ENCODE measurements at regions not wholly inside any gene's neighbourhood (a gene's known extent, or its start where the extent isn't known, plus 50 kb on each side); places are given as distances from the start of the nearest gene placed in this dataset.

DNA sequence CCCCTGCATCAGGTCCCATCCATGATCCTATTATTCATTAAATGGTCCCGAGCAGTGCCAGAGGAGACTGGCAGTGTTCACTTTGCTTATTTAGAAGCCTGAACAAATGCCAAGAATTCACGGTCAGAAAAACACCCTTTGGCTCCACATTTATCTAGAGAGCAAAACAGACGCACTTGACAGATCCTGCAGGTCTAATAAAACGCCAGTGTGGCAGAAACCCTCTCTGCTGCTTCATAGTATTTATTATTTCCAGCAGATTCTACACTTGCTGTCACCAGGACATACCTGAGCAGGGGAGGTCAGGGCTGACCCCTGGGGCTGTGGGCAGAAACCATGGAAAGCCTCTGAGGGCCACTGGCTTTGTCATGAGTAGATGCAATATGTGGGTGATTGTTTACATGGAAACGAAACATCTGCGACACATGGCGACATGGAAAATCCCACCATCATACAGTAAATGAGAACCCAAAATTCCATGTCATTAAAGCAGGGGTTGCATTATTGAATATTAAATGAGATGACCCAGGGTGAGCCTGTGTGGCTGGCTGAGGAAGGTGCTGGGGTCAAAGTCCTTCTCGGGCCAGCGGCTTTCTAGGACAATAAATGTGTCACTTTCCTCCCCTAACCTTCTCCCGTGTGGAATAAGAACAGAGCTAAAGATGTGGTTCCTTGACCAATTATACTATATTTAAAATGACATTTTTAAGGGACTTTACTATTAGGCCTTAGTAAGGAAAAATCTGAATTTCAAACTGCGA lies 205.9 kb upstream of the SVIL start:
- DNase-seq (no peak), ATAC-seq (no peak)
- Mint-ChIP-seq H3K4me1 (peaks cover 0 to 3% (median 0%) of the 10 kb centered on the region in 4 donors), H3K27me3 (peaks cover 0 to 10% (median 1%) of the 10 kb centered on the region in 5 donors), H3K9me3 (peaks cover 0 to 8% (median 0%) of the 10 kb centered on the region in 9 donors), H3K27ac (no peak overlapping the region), H3K4me3 (no peak overlapping the region), H3K36me3 (peaks cover 0 to 6% (median 0%) of the 10 kb centered on the region in 3 donors)
- POLR2A ChIA-PET: no interaction called here

DNA sequence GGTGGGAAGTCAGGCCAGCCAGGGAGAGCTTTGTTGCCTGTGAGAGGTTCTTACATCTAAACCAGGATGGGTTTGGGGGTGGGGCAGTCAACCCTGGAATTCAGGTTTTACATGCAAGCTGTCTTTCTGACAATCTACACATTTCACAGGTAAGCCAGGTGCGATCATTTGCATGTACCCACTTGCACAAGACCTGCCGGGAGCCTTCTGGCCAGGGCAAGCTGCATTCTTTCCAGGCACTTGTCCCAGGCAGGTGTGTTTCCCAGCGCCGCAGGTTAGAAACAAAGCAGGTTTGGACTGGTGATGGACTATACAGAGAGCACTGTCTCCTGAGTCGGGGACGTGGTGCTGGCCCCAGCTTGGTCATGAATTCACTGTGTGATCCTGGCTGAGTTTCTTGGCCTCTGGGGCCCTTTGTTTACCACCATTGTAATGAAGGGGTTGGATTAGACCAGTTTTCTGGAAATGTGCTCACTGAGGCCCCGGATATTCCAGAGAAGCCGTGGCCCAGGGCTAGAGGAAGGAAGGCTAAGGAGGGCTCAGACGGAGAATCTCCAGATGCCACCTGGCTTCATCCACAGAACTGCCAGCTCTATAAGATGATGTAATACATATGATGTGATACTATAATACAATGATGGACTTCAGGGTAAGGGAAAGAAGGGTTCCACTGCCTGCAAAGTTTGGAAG lies 205.2 kb upstream of the SVIL start:
- H3K4me1 Mint-ChIP-seq: peaks cover 0 to 3% (median 0%) of the 10 kb centered on the region in 4 donors
- ATAC-seq (no peak), DNase-seq (no peak)
- peaks cover 0 to 5% (median 0%) of the 10 kb centered on the region in 9 donors for H3K9me3 Mint-ChIP-seq
- peaks cover 0 to 4% (median 1%) of the 10 kb centered on the region in 5 donors for H3K27me3 Mint-ChIP-seq
- H3K4me3 Mint-ChIP-seq: no peak overlapping the region
- H3K27ac Mint-ChIP-seq: no peak overlapping the region
- POLR2A ChIA-PET: no interaction called here
- no peaks in the 10 kb centered on the region for H3K36me3 Mint-ChIP-seq

- Mint-ChIP-seq H3K27me3 (peaks cover 0 to 6% (median 1%) of the 10 kb centered on the region in 5 donors), H3K9me3 (no peaks in the 10 kb centered on the region), H3K4me3 (no peak overlapping the region), H3K27ac (no peak overlapping the region), H3K4me1 (peaks cover 0 to 3% (median 0%) of the 10 kb centered on the region in 4 donors), H3K36me3 (no peaks in the 10 kb centered on the region)
- no peak for ATAC-seq
- POLR2A ChIA-PET: no interaction called here
- DNase-seq: no peak
Measured at GRCh38 chr10:29838539-29838938, 203.8 kb upstream of the SVIL start.

GRCh38 chr10:29837586-29837985 lies 202.8 kb upstream of the SVIL start:
- no peak for DNase-seq
- no peak for ATAC-seq
- peaks cover 0 to 6% (median 1%) of the 10 kb centered on the region in 5 donors for H3K27me3 Mint-ChIP-seq
- H3K36me3 Mint-ChIP-seq: no peaks in the 10 kb centered on the region
- H3K4me3 Mint-ChIP-seq: no peak overlapping the region
- peaks cover 0 to 3% (median 0%) of the 10 kb centered on the region in 4 donors for H3K4me1 Mint-ChIP-seq
- H3K27ac Mint-ChIP-seq: no peak overlapping the region
- POLR2A ChIA-PET: no interaction called here
- no peaks in the 10 kb centered on the region for H3K9me3 Mint-ChIP-seq

DNA sequence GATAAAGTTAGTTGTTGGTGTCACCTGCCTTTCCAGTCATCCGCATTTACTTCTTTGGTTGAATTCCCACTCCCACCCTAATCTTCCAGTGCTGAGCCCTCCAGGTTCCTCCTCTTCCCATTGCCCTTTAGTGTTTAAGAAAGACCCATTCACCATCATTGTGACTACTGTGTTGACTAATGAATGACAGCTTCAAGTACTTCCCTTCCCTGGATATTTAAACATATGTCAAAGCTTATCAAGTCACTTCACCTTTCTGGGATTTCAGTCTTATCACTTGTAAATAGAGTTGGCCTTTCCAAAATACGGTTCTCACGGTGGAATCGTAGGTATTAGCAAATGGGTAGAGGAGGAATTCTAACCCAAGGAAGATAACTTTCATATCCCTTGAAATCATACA lies 201.6 kb upstream of the SVIL start:
- Mint-ChIP-seq H3K36me3 (peaks cover 0 to 4% (median 0%) of the 10 kb centered on the region in 3 donors), H3K27ac (no peak overlapping the region), H3K27me3 (peaks cover 0 to 10% (median 1%) of the 10 kb centered on the region in 5 donors), H3K4me3 (no peak overlapping the region), H3K4me1 (peaks cover 0 to 3% (median 0%) of the 10 kb centered on the region in 4 donors), H3K9me3 (peaks cover 0 to 4% (median 0%) of the 10 kb centered on the region in 9 donors)
- no peak for DNase-seq
- no peak for ATAC-seq
- POLR2A ChIA-PET: no interaction called here

DNA sequence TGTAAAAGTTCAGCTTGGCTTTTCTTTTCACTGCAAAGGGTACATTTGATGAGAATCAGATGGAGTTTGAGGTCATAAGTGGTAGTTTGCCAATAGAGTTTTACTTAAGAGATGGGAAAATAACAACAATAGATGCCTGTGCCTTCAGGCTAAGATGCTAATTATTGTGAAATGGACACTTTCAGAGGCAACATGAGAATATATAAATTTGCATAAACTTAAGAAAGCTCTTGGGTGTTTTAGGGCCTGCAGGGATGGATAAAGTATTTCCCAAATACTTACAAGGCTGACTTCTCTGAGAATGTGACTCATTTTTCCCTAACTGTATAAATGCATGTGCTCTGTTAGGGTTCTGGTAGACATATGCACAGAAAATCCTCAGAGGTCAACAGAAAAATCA lies 200.3 kb upstream of the SVIL start:
- Mint-ChIP-seq H3K27me3 (peaks cover 0 to 10% (median 1%) of the 10 kb centered on the region in 5 donors), H3K9me3 (peaks cover 0 to 17% (median 0%) of the 10 kb centered on the region in 9 donors), H3K4me3 (no peak overlapping the region), H3K27ac (no peak overlapping the region), H3K36me3 (peaks cover 0 to 4% (median 0%) of the 10 kb centered on the region in 3 donors), H3K4me1 (peaks cover 0 to 3% (median 0%) of the 10 kb centered on the region in 4 donors)
- DNase-seq: no peak
- POLR2A ChIA-PET: no interaction called here
- ATAC-seq: no peak

DNA sequence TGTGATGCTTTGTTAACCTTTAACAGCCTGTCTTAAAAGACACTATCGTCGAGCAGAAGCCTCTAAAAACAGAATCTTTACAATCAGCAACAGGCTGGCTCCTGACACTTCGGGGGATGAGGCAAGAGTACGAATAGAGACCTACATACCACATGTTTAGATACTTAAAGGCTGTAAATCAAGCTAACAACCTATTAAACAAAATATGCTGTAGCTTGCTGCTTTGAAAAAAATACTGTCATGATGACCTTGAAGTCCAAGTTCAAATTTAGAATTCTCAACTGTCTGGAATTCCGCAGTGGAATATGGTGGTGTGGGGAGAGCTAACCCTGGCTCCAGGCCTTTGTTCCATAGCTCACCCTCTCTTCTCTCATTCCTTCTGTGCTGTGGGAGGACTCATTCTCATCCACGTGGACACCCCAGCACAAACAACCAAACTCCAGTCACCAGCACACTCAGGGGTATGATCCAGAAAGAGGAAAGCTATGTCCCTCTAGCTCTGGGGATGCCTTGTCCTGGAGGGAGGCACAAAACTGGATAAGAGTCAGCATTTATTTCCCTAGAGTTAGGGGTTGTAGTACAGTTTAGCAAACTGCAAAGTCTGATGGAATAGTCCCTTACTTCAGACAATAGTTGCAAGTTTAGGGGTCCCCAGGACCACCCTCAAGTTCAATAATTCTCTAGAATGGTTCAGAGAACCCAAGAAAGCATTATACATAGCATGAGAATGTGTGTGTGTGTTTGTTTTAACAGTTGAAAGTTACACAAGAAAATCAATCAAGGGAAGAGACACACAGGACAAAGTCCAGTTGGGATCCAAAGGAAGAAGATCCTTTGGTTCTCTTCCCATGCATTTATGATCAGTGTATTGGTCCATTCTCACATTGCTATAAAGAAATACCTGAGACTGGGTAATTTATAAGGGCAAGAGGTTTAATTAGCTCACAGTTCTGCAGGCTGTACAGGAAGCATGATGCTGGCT lies 196.1 kb upstream of the SVIL start:
- POLR2A ChIA-PET: no interaction called here
- H3K4me1 Mint-ChIP-seq: no peaks in the 10 kb centered on the region
- H3K36me3 Mint-ChIP-seq: peaks cover 0 to 4% (median 2%) of the 10 kb centered on the region in 3 donors
- no peak overlapping the region for H3K27ac Mint-ChIP-seq
- DNase-seq: no peak
- H3K4me3 Mint-ChIP-seq: no peak overlapping the region
- H3K9me3 Mint-ChIP-seq: peaks cover 0 to 26% (median 2%) of the 10 kb centered on the region in 9 donors
- ATAC-seq: no peak
- peaks cover 0 to 7% (median 0%) of the 10 kb centered on the region in 5 donors for H3K27me3 Mint-ChIP-seq

DNA sequence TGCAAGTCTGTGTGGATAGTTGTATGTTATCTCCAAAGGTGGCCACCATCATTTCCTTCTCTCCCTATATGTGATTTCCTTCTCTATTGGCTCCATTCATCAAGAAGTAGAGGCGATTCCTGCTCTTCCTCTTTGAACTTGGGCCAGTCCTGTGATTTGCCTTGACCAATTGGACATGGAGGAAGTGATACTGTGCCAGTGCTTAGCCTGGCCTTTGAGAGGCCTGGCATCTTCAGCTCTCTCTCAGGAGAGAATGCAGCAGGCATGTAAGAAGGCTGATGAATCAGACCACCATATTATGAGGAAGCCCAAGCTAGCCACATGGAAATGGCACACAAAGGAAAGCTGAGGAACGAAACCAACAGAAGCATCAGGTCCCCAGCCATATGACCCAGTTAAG lies 195.0 kb upstream of the SVIL start:
- Mint-ChIP-seq H3K27me3 (peaks cover 0 to 7% (median 0%) of the 10 kb centered on the region in 5 donors), H3K9me3 (peaks cover 0 to 26% (median 2%) of the 10 kb centered on the region in 9 donors), H3K4me3 (no peak overlapping the region), H3K4me1 (no peaks in the 10 kb centered on the region), H3K36me3 (peaks cover 0 to 4% (median 2%) of the 10 kb centered on the region in 3 donors), H3K27ac (no peak overlapping the region)
- POLR2A ChIA-PET: no interaction called here
- ATAC-seq (no peak), DNase-seq (no peak)

- Mint-ChIP-seq H3K4me1 (no peaks in the 10 kb centered on the region), H3K9me3 (peaks cover 0 to 26% (median 2%) of the 10 kb centered on the region in 9 donors), H3K4me3 (no peak overlapping the region), H3K36me3 (peaks cover 0 to 4% (median 2%) of the 10 kb centered on the region in 3 donors), H3K27me3 (peaks cover 0 to 5% (median 0%) of the 10 kb centered on the region in 5 donors), H3K27ac (no peak overlapping the region)
- ATAC-seq (no peak), DNase-seq (no peak)
- POLR2A ChIA-PET: no interaction called here
Measured at GRCh38 chr10:29828956-29829355, 194.2 kb upstream of the SVIL start.

DNA sequence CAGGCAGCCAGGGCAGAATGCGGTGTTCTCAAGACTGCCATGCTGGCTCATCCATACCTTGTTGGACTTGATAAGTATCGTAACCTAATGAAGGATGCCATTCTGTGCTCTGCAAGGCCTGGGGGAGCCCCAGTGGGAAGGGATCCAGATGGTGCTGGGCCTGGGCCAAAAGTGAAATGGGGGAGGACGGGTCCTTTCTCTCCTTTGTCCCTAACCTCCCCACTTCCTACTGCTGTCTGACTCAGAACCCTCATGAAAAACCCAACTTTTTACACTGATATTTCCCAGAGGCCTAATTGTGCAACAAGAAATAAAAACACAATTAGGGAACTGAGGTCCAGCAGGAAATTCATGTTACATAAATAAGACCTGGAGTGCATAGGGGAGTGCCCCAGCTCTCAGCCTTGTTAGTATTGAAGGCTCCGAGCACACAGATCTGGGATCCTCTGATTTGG lies 193.7 kb upstream of the SVIL start:
- peaks cover 0 to 26% (median 2%) of the 10 kb centered on the region in 9 donors for H3K9me3 Mint-ChIP-seq
- no peaks in the 10 kb centered on the region for H3K4me1 Mint-ChIP-seq
- POLR2A ChIA-PET: no interaction called here
- no peak for DNase-seq
- no peak overlapping the region for H3K4me3 Mint-ChIP-seq
- peaks cover 0 to 5% (median under 1%) of the 10 kb centered on the region in 5 donors for H3K27me3 Mint-ChIP-seq
- no peak overlapping the region for H3K27ac Mint-ChIP-seq
- peaks cover 0 to 4% (median 2%) of the 10 kb centered on the region in 3 donors for H3K36me3 Mint-ChIP-seq
- no peak for ATAC-seq

GRCh38 chr10:29827512-29827911 lies 192.7 kb upstream of the SVIL start:
- ATAC-seq (no peak), DNase-seq (no peak)
- Mint-ChIP-seq H3K27ac (no peak overlapping the region), H3K9me3 (peaks cover 0 to 26% (median 2%) of the 10 kb centered on the region in 9 donors), H3K4me1 (no peaks in the 10 kb centered on the region), H3K4me3 (no peak overlapping the region), H3K27me3 (peaks cover 0 to 7% (median 3%) of the 10 kb centered on the region in 5 donors), H3K36me3 (peaks cover 0 to 4% (median 2%) of the 10 kb centered on the region in 3 donors)
- POLR2A ChIA-PET: no interaction called here

DNA sequence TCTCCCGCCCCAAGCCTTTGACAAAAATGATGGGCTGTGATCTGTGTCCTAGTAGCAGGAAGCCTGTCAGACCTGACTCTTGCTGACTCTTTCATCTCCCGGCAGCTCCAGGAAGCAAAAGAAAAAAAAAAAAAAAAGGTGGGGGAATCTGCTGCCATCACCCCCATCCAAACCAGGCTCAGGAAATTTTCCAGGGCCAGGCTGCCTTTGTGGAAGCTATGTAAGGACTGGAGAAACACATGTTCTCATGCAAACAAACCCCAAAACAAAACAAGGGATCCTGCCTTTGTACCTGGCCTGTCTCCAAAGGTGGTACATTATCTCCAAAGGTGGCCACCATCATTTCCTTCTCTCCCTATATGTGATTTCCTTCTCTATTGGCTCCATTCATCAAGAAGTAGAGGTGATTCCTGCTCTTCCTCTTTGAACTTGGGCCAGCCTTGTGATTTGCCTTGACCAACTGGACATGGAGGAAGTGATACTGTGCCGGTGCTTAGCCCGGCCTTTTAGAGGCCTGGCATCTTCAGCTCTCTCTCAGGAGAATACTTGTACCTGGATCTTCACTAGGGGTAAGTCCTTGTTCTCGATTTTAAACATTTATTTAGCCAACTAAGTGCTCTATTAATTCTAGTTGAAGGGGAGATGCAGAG lies 192.2 kb upstream of the SVIL start:
- Mint-ChIP-seq H3K4me1 (peaks cover 0 to 2% (median 0%) of the 10 kb centered on the region in 4 donors), H3K27me3 (peaks cover 3 to 7% (median 6%) of the 10 kb centered on the region in 5 donors), H3K9me3 (peaks cover 0 to 26% (median 2%) of the 10 kb centered on the region in 9 donors), H3K4me3 (no peak overlapping the region), H3K27ac (peak overlapping the region in 1 of 10 donors; percentile 34), H3K36me3 (peaks cover 0 to 2% (median under 1%) of the 10 kb centered on the region in 3 donors)
- no peak for DNase-seq
- ATAC-seq: no peak
- POLR2A ChIA-PET: no interaction called here
